ENCODE measurements at regions not wholly inside any gene's neighbourhood (a gene's known extent, or its start where the extent isn't known, plus 50 kb on each side); places are given as distances from the start of the nearest gene placed in this dataset.

GRCh38 chr5:23721336-23721735, 213.9 kb downstream of the PRDM9 start:
- TF ChIP-seq, protein P1, sequence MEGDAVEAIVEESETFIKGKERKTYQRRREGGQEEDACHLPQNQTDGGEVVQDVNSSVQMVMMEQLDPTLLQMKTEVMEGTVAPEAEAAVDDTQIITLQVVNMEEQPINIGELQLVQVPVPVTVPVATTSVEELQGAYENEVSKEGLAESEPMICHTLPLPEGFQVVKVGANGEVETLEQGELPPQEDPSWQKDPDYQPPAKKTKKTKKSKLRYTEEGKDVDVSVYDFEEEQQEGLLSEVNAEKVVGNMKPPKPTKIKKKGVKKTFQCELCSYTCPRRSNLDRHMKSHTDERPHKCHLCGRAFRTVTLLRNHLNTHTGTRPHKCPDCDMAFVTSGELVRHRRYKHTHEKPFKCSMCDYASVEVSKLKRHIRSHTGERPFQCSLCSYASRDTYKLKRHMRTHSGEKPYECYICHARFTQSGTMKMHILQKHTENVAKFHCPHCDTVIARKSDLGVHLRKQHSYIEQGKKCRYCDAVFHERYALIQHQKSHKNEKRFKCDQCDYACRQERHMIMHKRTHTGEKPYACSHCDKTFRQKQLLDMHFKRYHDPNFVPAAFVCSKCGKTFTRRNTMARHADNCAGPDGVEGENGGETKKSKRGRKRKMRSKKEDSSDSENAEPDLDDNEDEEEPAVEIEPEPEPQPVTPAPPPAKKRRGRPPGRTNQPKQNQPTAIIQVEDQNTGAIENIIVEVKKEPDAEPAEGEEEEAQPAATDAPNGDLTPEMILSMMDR (IDR thresholded peaks at IDR 0.05): no peak
- TF ChIP-seq EP300 (IDR thresholded peaks at IDR 0.05): no peak
- no peak for TF ChIP-seq POLR2AphosphoS5 (IDR thresholded peaks at IDR 0.05)
- TF ChIP-seq POLR2A (IDR thresholded peaks at IDR 0.05): no peak
